ENCODE measurements at regions not wholly inside any gene's neighbourhood (a gene's known extent, or its start where the extent isn't known, plus 50 kb on each side); places are given as distances from the start of the nearest gene placed in this dataset.

- TF ChIP-seq ZNF592 (IDR thresholded peaks at IDR 0.05) (peak; percentile 69), ZNF263 (CRISPR knock-in tag; IDR thresholded peaks at IDR 0.05; ENCODE audit: borderline replicate concordance) (peak; percentile 89), TFAP4 (CRISPR knock-in tag; IDR thresholded peaks at IDR 0.05; ENCODE audit: borderline replicate concordance) (peak; percentile 54; the same call in 1 of the 2 replicates), HBP1 (CRISPR knock-in tag; IDR thresholded peaks at IDR 0.05) (peak; percentile 54; the same call in 1 of the 2 replicates), ZFX (CRISPR knock-in tag; IDR thresholded peaks at IDR 0.05) (0 out of 2 replicates have a peak, but pooled peaks have one; percentile 26), TSHZ1 (CRISPR knock-in tag; IDR thresholded peaks at IDR 0.05) (0 out of 2 replicates have a peak, but pooled peaks have one; percentile 6), RB1 (IDR thresholded peaks at IDR 0.05; ENCODE audit: low read depth) (peak; percentile 71; the same call in 1 of the 2 replicates), ZNF512 (tag; IDR thresholded peaks at IDR 0.05) (peak; percentile 87), MIER1 (IDR thresholded peaks at IDR 0.05; ENCODE audit: low read depth) (no peak), EGR1 (conservative IDR thresholded peaks at IDR 0.05) (no peak), IRF2 (CRISPR knock-in tag; IDR thresholded peaks at IDR 0.05) (no peak), HDGF (IDR thresholded peaks at IDR 0.05) (0 out of 2 replicates have a peak, but pooled peaks have one; percentile 32), MAZ (CRISPR knock-in tag; conservative IDR thresholded peaks at IDR 0.05 in 1 of 2, IDR thresholded peaks at IDR 0.05 in 1 of 2) (peak in 1 of 2 experiments; percentile 66; a peak in 2 of 4 replicates), HDAC2 (IDR thresholded peaks at IDR 0.05) (0 out of 2 replicates have a peak, but pooled peaks have one; percentile 44)
Measured at GRCh38 chr15:89003865-89004725, 84.2 kb upstream of the ABHD2 start (continued).

Data from K562 (cell line).